Mammary epithelial cell (primary cell): ENCODE measurements at regions not wholly inside any gene's neighbourhood (a gene's known extent, or its start where the extent isn't known, plus 50 kb on each side); places are given as distances from the start of the nearest gene placed in this dataset.

ENCODE experiments used
- CTCF ChIP-seq, 2 donors: IDR thresholded peaks in 1 of 2; conservative IDR thresholded peaks in 1 of 2; 2 replicates each; pipeline ENCODE4 v1.5.1; 2011 to 2012; ENCODE audit warnings: inconsistent platforms in 2 of 2, low read length in 2 of 2, mild to moderate bottlenecking in 2 of 2, control low read depth in 1 of 2, low read depth in 1 of 2; ENCODE audit not compliant: insufficient read depth in 1 of 2; ENCODE audit errors: extremely low read depth in 1 of 2
- EZH2 ChIP-seq: IDR thresholded peaks from 2 replicates; pipeline ENCODE4 v1.6.1; 2012; ENCODE audit warnings: low read length, inconsistent platforms, borderline replicate concordance

- TF ChIP-seq CTCF (conservative IDR thresholded peaks at IDR 0.05 in 1 of 2, IDR thresholded peaks at IDR 0.05 in 1 of 2; ENCODE audit: extremely low read depth in 1 of 2, insufficient read depth in 1 of 2, low read depth in 1 of 2, low read length in 2 of 2), result no peak
- TF ChIP-seq EZH2, result no peak
These were observed 338.6 kb downstream of the INSC start for GRCh38 chr11:15453211-15453765.
